A673 (cell line): ENCODE measurements at regions not wholly inside any gene's neighbourhood (a gene's known extent, or its start where the extent isn't known, plus 50 kb on each side); places are given as distances from the start of the nearest gene placed in this dataset.

Experiments used
- EZH2 ChIP-seq: fragments of 200-600 bp; sonication (generic); IDR thresholded peaks from 2 replicates; pipeline ENCODE4 v1.6.1; 2017; ENCODE audit warnings: borderline replicate concordance, low read depth, mild to moderate bottlenecking, mixed read lengths, antibody characterized with exemption, low read length; ENCODE audit not compliant: poor library complexity, severe bottlenecking
- TF ChIP-seq, protein P1 (sequence below): fragments of 300-800, 200-600 bp; sonication (generic); conservative IDR thresholded peaks from 2 replicates; pipeline ENCODE4 v1.5.1; 2017; ENCODE audit warnings: low read depth, mild to moderate bottlenecking, antibody characterized with exemption, low read length, moderate library complexity, mixed read lengths

DNA sequence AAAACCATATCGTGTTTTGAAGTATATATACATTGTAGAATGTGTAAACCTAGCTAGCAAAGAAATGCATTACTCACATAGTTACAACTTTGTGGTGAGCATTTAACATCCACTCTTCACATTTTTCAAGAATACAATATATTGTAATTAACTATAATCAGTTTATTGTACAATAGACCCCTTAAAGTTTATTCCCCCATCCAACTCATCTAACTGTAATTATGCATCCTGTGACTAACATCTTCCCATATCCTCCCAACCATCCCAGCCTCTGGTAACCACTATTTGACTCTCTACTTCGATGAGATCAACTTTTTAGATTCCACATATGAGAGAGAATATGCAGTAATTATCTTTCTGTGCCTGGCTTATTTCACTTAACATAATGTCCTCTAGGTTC lies 526.4 kb downstream of the KIF20B start:
- TF ChIP-seq, protein P1, sequence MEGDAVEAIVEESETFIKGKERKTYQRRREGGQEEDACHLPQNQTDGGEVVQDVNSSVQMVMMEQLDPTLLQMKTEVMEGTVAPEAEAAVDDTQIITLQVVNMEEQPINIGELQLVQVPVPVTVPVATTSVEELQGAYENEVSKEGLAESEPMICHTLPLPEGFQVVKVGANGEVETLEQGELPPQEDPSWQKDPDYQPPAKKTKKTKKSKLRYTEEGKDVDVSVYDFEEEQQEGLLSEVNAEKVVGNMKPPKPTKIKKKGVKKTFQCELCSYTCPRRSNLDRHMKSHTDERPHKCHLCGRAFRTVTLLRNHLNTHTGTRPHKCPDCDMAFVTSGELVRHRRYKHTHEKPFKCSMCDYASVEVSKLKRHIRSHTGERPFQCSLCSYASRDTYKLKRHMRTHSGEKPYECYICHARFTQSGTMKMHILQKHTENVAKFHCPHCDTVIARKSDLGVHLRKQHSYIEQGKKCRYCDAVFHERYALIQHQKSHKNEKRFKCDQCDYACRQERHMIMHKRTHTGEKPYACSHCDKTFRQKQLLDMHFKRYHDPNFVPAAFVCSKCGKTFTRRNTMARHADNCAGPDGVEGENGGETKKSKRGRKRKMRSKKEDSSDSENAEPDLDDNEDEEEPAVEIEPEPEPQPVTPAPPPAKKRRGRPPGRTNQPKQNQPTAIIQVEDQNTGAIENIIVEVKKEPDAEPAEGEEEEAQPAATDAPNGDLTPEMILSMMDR, result no peak
- TF ChIP-seq EZH2, result no peak
